Keratinocyte (primary cell): ENCODE measurements at regions not wholly inside any gene's neighbourhood (a gene's known extent, or its start where the extent isn't known, plus 50 kb on each side); places are given as distances from the start of the nearest gene placed in this dataset.

Experiments used
- CTCF ChIP-seq, 3 experiments: IDR thresholded peaks in 1 of 3; conservative IDR thresholded peaks in 1 of 3; optimal IDR thresholded peaks in 1 of 3; 2 replicates in 2 of 3; 3 replicates in 1 of 3; pipeline versions ENCODE3 to v1.5.1; 2011; ENCODE audit warnings: low read length in 3 of 3, mild to moderate bottlenecking in 3 of 3, moderate library complexity in 2 of 3, control low read depth in 1 of 3, inconsistent platforms in 1 of 3; ENCODE audit not compliant: insufficient read depth in 2 of 3; ENCODE audit errors: extremely low read depth in 1 of 3
- EZH2 ChIP-seq: IDR thresholded peaks from one replicate; pipeline ENCODE4 v1.6.1; 2012; ENCODE audit warnings: inconsistent platforms, mild to moderate bottlenecking, low read length, moderate library complexity

- no peak for TF ChIP-seq CTCF (optimal IDR thresholded peaks at IDR 0.05 in 1 of 3, IDR thresholded peaks at IDR 0.05 in 1 of 3, conservative IDR thresholded peaks at IDR 0.05 in 1 of 3; ENCODE audit: extremely low read depth in 1 of 3, insufficient read depth in 2 of 3, low read length in 3 of 3)
- no peak for TF ChIP-seq EZH2
These were observed 138.4 kb upstream of the DCN start for GRCh38 chr12:91320999-91321398.
